OCI-LY1 (cell line): ENCODE measurements at regions not wholly inside any gene's neighbourhood (a gene's known extent, or its start where the extent isn't known, plus 50 kb on each side); places are given as distances from the start of the nearest gene placed in this dataset.
"Not testable (repeated sequence)": the region's sequence is repeated elsewhere in the genome, so short reads cannot be mapped to it uniquely, and the experiment has no call there.

ENCODE experiments used
- H2AFZ ChIP-seq: fragments of 200-600 bp; sonication (generic), shearing (Covaris generic); 2 replicates; pipeline ENCODE4 v1.6.0; 2014; ENCODE audit warnings: antibody characterized with exemption, mild to moderate bottlenecking, low read length
- H3F3A ChIP-seq: fragments of 200-600 bp; sonication (generic), shearing (Covaris generic); 2 replicates; pipeline ENCODE4 v1.6.0; 2014; ENCODE audit warnings: mild to moderate bottlenecking, antibody characterized with exemption, low read length, moderate library complexity; ENCODE audit not compliant: insufficient read depth
- H3K27ac ChIP-seq: fragments of 200-600 bp; sonication (generic); 2 replicates; pipeline ENCODE4 v1.5.1; 2014; ENCODE audit warnings: low read length, mixed run types, mild to moderate bottlenecking, low read depth; ENCODE audit not compliant: poor library complexity, severe bottlenecking
- H3K27me3 ChIP-seq: fragments of 200-600 bp; sonication (generic); 2 replicates; pipeline ENCODE4 v1.6.0; 2014; ENCODE audit warnings: antibody characterized with exemption, mild to moderate bottlenecking, low read length, moderate library complexity; ENCODE audit not compliant: insufficient read depth
- H3K36me3 ChIP-seq: fragments of 200-600 bp; sonication (generic); 2 replicates; pipeline ENCODE4 v1.6.1; 2014; ENCODE audit warnings: mild to moderate bottlenecking, antibody characterized with exemption, low read length, moderate library complexity, mixed read lengths; ENCODE audit not compliant: insufficient read depth
- H3K4me1 ChIP-seq: fragments of 200-600 bp; sonication (generic); 2 replicates; pipeline ENCODE4 v1.5.1; 2014; ENCODE audit warnings: mild to moderate bottlenecking, low read length, moderate library complexity; ENCODE audit not compliant: insufficient read depth, severe bottlenecking
- H3K4me2 ChIP-seq: fragments of 200-600 bp; sonication (generic), shearing (Covaris generic); 2 replicates; pipeline ENCODE4 v1.6.1; 2014; ENCODE audit warnings: low read length
- H3K4me3 ChIP-seq: fragments of 200-600 bp; sonication (generic); 2 replicates; pipeline ENCODE4 v1.5.1; 2014; ENCODE audit warnings: low read length, low read depth, mild to moderate bottlenecking, mixed read lengths; ENCODE audit not compliant: poor library complexity, severe bottlenecking
- H3K79me2 ChIP-seq: fragments of 200-600 bp; shearing (Covaris generic); 2 replicates; pipeline ENCODE4 v1.6.1; 2016; ENCODE audit warnings: mixed run types, low read length, mixed read lengths; ENCODE audit not compliant: insufficient read depth
- H3K9ac ChIP-seq: fragments of 200-600 bp; sonication (generic), shearing (Covaris generic); 2 replicates; pipeline ENCODE4 v1.6.1; 2014; ENCODE audit warnings: mild to moderate bottlenecking, low read length, mixed read lengths
- H3K9me2 ChIP-seq: fragments of 200-600 bp; sonication (generic), shearing (Covaris generic); 2 replicates; pipeline ENCODE4 v1.6.1; 2014; ENCODE audit warnings: low read depth, mild to moderate bottlenecking, low read length, mixed read lengths
- H3K9me3 ChIP-seq: fragments of 200-600 bp; shearing (Covaris generic); 2 replicates; pipeline ENCODE4 v1.6.1; 2014; ENCODE audit warnings: low read length, mixed read lengths
- H4K20me1 ChIP-seq: fragments of 200-600 bp; sonication (generic), shearing (Covaris generic); 2 replicates; pipeline ENCODE4 v1.6.0; 2016; ENCODE audit warnings: mild to moderate bottlenecking, low read length; ENCODE audit not compliant: insufficient read depth
- CTCF ChIP-seq: fragments of 200-600 bp; sonication (generic), shearing (Covaris generic); IDR thresholded peaks from 2 replicates; pipeline ENCODE4 v1.5.1; 2017; ENCODE audit warnings: mild to moderate bottlenecking, antibody characterized with exemption, low read length, moderate library complexity, mixed read lengths
- EZH2 ChIP-seq: fragments of 200-600 bp; sonication (generic), shearing (Covaris generic); IDR thresholded peaks from 2 replicates; pipeline ENCODE4 v1.8.0; 2017; ENCODE audit warnings: borderline replicate concordance, mixed run types, mild to moderate bottlenecking, antibody characterized with exemption, low read length, moderate library complexity, mixed read lengths

- Histone ChIP-seq H3K27me3 (no peaks in the 10 kb centered on the region), H2AFZ (no peak overlapping the region), H3F3A (no peaks in the 10 kb centered on the region), H3K9me2 (no peaks in the 10 kb centered on the region), H3K27ac (no peak overlapping the region), H3K4me1 (no peaks in the 10 kb centered on the region), H3K9ac (no peak overlapping the region), H3K9me3 (no peaks in the 10 kb centered on the region), H3K4me2 (no peak overlapping the region), H3K4me3 (no peak overlapping the region), H4K20me1 (no peaks in the 10 kb centered on the region), H3K79me2 (no peaks in the 10 kb centered on the region), H3K36me3 (no peaks in the 10 kb centered on the region)
- TF ChIP-seq CTCF, result no peak
- no peak for TF ChIP-seq EZH2
These were observed 538.9 kb upstream of the ANO5 start for GRCh38 chr11:21653951-21654421.

- H3K4me1 ChIP-seq, result no peaks in the 10 kb centered on the region
- no peak overlapping the region for H3K4me2 ChIP-seq
These were observed 536.8 kb upstream of the ANO5 start for GRCh38 chr11:21656065-21656464.

GRCh38 chr11:21658654-21659193, 534.2 kb upstream of the ANO5 start:
- H3F3A ChIP-seq, result no peaks in the 10 kb centered on the region
- no peak overlapping the region for H3K4me3 ChIP-seq
- H3K27ac ChIP-seq, result no peak overlapping the region
- H3K4me1 ChIP-seq, result no peaks in the 10 kb centered on the region
- no peaks in the 10 kb centered on the region for H3K9me3 ChIP-seq
- no peaks in the 10 kb centered on the region for H3K79me2 ChIP-seq
- no peak overlapping the region for H2AFZ ChIP-seq
- no peaks in the 10 kb centered on the region for H3K27me3 ChIP-seq
- no peak overlapping the region for H3K9ac ChIP-seq
- H3K36me3 ChIP-seq, result no peaks in the 10 kb centered on the region
- no peaks in the 10 kb centered on the region for H4K20me1 ChIP-seq
- no peak for TF ChIP-seq CTCF
- no peak for TF ChIP-seq EZH2
- H3K9me2 ChIP-seq, result no peaks in the 10 kb centered on the region
- H3K4me2 ChIP-seq, result no peak overlapping the region

More at GRCh38 chr11:21656065-21656464, 536.8 kb upstream of the ANO5 start:
- no peaks in the 10 kb centered on the region for H3K27me3 ChIP-seq
- H3K9me2 ChIP-seq, result no peaks in the 10 kb centered on the region
- H2AFZ ChIP-seq, result no peak overlapping the region
- no peak for TF ChIP-seq CTCF
- no peak for TF ChIP-seq EZH2
- H3K9me3 ChIP-seq, result no peaks in the 10 kb centered on the region
- no peaks in the 10 kb centered on the region for H3K79me2 ChIP-seq
- H4K20me1 ChIP-seq, result no peaks in the 10 kb centered on the region
- H3K27ac ChIP-seq, result no peak overlapping the region
- H3K9ac ChIP-seq, result no peak overlapping the region
- H3K4me3 ChIP-seq, result no peak overlapping the region
- H3K36me3 ChIP-seq, result no peaks in the 10 kb centered on the region
- H3F3A ChIP-seq, result no peaks in the 10 kb centered on the region

- not testable (repeated sequence) for H3F3A ChIP-seq, H3K9me2 ChIP-seq, H3K4me1 ChIP-seq, H3K27me3 ChIP-seq, H2AFZ ChIP-seq, H3K4me2 ChIP-seq, H3K79me2 ChIP-seq, H3K36me3 ChIP-seq, H4K20me1 ChIP-seq, H3K9me3 ChIP-seq, H3K27ac ChIP-seq, H3K9ac ChIP-seq, H3K4me3 ChIP-seq
These were observed 533.5 kb upstream of the ANO5 start for GRCh38 chr11:21659377-21659776.
